GM19324 (cell line): ENCODE measurements at regions not wholly inside any gene's neighbourhood (a gene's known extent, or its start where the extent isn't known, plus 50 kb on each side); places are given as distances from the start of the nearest gene placed in this dataset.

ENCODE experiments used
- ATAC-seq: cut with Tn5 transposase; IDR thresholded peaks from one replicate; pipeline ENCODE4 v1.9.1; 2021; ENCODE audit warnings: mild to moderate bottlenecking, moderate library complexity; ENCODE audit not compliant: unreplicated experiment, low FRiP score

- ATAC-seq: no peak
These were observed 152.8 kb downstream of the BCL11A start for GRCh38 chr2:60400462-60401246.

- ATAC-seq: no peak
These were observed 159.0 kb downstream of the BCL11A start for GRCh38 chr2:60394463-60394862.

GRCh38 chr2:60391649-60392375 lies 161.6 kb downstream of the BCL11A start:
- no peak for ATAC-seq

GRCh38 chr2:60391230-60391629 lies 162.2 kb downstream of the BCL11A start:
- no peak for ATAC-seq

- no peak for ATAC-seq
These were observed 167.0 kb downstream of the BCL11A start for GRCh38 chr2:60386436-60386835.

- ATAC-seq: no peak
These were observed 167.8 kb downstream of the BCL11A start for GRCh38 chr2:60385648-60386047.

- ATAC-seq: no peak
These were observed 169.9 kb downstream of the BCL11A start for GRCh38 chr2:60383401-60384143.

- ATAC-seq: no peak
These were observed 173.0 kb downstream of the BCL11A start for GRCh38 chr2:60380411-60380810.

- ATAC-seq: no peak
These were observed 173.8 kb downstream of the BCL11A start for GRCh38 chr2:60379684-60380083.

GRCh38 chr2:60379216-60379615 lies 174.2 kb downstream of the BCL11A start:
- no peak for ATAC-seq

- no peak for ATAC-seq
These were observed 175.6 kb downstream of the BCL11A start for GRCh38 chr2:60377825-60378224.

GRCh38 chr2:60376252-60376651 lies 177.2 kb downstream of the BCL11A start:
- ATAC-seq: no peak

GRCh38 chr2:60371681-60372080 lies 181.8 kb downstream of the BCL11A start:
- ATAC-seq: no peak

- ATAC-seq: no peak
These were observed 182.2 kb downstream of the BCL11A start for GRCh38 chr2:60371219-60371618.

GRCh38 chr2:60370814-60371213 lies 182.6 kb downstream of the BCL11A start:
- no peak for ATAC-seq

- ATAC-seq: no peak
These were observed 185.0 kb downstream of the BCL11A start for GRCh38 chr2:60368456-60368855.

GRCh38 chr2:60366135-60366712 lies 187.2 kb downstream of the BCL11A start:
- ATAC-seq: peak; percentile 73

- ATAC-seq: no peak
These were observed 187.9 kb downstream of the BCL11A start for GRCh38 chr2:60365556-60365955.

- ATAC-seq: no peak
These were observed 189.0 kb downstream of the BCL11A start for GRCh38 chr2:60364491-60364890.

GRCh38 chr2:60361498-60361897 lies 192.0 kb downstream of the BCL11A start:
- ATAC-seq: no peak

GRCh38 chr2:60359569-60359968 lies 193.9 kb downstream of the BCL11A start:
- no peak for ATAC-seq
